GM13977 (cell line): ENCODE measurements at regions not wholly inside any gene's neighbourhood (a gene's known extent, or its start where the extent isn't known, plus 50 kb on each side); places are given as distances from the start of the nearest gene placed in this dataset.

Experiments used
- DNase-seq: peaks from one replicate; pipeline ENCODE4 v3.0.0; 2012; ENCODE audit warnings: low spot score
- CTCF ChIP-seq: IDR thresholded peaks from 2 replicates; pipeline ENCODE4 v1.5.1; 2012; ENCODE audit warnings: mild to moderate bottlenecking, control low read depth; ENCODE audit not compliant: insufficient read depth; ENCODE audit errors: extremely low read depth, missing control alignments
- in situ Hi-C: fragments of 300-500 bp; cut with MboI; formaldehyde crosslinking; loops from one replicate; pipeline ENCODE4 v1.12.0; 2022; ENCODE audit warnings: low sequenced_read_pairs, low pct_unique_long_range_greater_than_20kb, mixed read lengths, inconsistent platforms; ENCODE audit not compliant: unreplicated experiment

DNA sequence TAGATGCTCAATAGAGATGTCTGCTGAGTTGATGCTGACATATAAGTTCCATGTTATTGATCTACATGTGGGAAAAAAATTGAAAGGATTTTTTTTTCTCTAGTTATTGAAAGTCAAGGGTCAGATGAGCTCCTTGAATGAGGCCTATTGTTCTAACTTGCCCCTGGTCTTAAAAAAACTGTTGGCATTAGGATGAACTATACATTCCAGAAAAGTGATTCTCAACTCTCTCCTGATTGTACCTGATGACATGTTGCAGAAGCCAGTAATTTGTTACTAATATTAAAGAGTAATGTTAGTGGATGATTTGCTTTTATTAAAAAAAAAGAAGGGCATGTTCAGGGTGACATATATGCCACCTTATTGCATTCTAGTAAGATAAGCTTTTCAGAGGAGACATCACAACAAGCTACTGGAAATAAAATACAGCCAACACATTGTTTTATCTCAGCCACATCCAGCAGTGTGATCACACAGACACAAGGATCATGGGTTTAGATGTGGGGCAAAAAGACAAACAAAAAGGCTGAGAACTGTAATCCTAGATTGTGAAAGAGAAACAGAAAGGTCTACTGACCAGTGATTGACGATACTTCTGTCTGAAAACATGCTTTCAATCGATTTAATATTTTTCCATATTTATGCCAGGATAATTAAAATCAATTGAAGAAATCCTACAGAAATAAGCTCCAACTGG lies 1314.1 kb upstream of the C9orf72 start:
- no peak for TF ChIP-seq CTCF
- in situ Hi-C loops = no loop called here
- DNase-seq = no peak

GRCh38 chr9:28888806-28889205 lies 1315.5 kb upstream of the C9orf72 start:
- no peak for TF ChIP-seq CTCF
- in situ Hi-C loops = no loop called here
- no peak for DNase-seq

DNA sequence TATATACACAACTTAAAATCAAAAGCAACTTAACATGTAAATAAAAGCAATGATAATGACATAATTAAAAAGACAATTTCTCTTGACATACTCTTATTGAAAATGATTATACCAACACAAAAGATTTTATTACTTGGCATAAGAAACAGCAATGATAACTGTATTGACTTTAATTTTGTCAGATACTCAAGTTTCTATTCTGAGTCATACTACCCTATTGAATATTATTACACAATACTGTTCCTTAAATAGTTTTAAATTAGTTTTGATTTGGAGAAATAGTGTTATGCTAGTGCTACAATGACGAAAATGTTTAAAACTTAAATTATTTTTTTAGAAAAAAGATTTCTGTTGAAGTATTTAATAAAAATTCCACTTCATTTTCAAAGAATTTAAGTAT lies 1319.3 kb upstream of the C9orf72 start:
- in situ Hi-C loops = no loop called here
- DNase-seq = no peak
- no peak for TF ChIP-seq CTCF

GRCh38 chr9:28899267-28899666 lies 1326.0 kb upstream of the C9orf72 start:
- in situ Hi-C loops = no loop called here
- no peak for TF ChIP-seq CTCF
- DNase-seq = no peak

- in situ Hi-C loops = no loop called here
- no peak for TF ChIP-seq CTCF
- DNase-seq = no peak
These were observed 1326.6 kb upstream of the C9orf72 start for GRCh38 chr9:28899926-28900325.

DNA sequence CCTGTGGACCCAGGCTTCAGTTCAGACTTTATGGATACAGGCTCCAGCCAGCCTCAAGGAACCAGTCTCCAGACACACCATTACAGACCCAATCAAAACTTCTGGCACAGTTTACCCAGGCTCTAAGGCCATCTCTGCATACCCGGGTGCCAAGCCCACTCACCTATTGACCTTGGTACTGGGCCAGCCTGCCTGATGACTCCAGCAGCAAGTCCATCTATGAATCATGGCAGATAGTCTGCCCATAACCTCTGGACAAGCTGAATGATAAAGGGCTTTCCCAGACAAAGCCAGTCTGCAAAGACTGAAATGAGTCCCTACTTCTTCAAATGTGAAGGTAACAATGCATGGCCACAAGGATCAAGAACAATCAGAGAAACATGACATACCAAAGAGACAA lies 1327.1 kb upstream of the C9orf72 start:
- in situ Hi-C loops = no loop called here
- no peak for DNase-seq
- TF ChIP-seq CTCF = no peak
